HG03469 (cell line): ENCODE measurements at regions not wholly inside any gene's neighbourhood (a gene's known extent, or its start where the extent isn't known, plus 50 kb on each side); places are given as distances from the start of the nearest gene placed in this dataset.

ENCODE experiments used
- ATAC-seq: cut with Tn5 transposase; IDR thresholded peaks from one replicate; pipeline ENCODE4 v1.9.1; 2021; ENCODE audit warnings: mild to moderate bottlenecking, moderate library complexity, moderate number of reproducible peaks; ENCODE audit not compliant: unreplicated experiment

GRCh38 chr15:46300716-46301115, 665.9 kb downstream of the SQOR start:
- ATAC-seq = no peak

- ATAC-seq = no peak
Observed at GRCh38 chr15:46301291-46301690, 666.5 kb downstream of the SQOR start.

- no peak for ATAC-seq
Observed at GRCh38 chr15:46301826-46302225, 667.0 kb downstream of the SQOR start.

GRCh38 chr15:46304321-46304720, 669.5 kb downstream of the SQOR start:
- ATAC-seq = no peak

GRCh38 chr15:46307746-46308145, 672.9 kb downstream of the SQOR start:
- no peak for ATAC-seq

GRCh38 chr15:46309914-46310313, 675.1 kb downstream of the SQOR start:
- ATAC-seq = no peak

- ATAC-seq = peak; percentile 91
Observed at GRCh38 chr15:46312133-46312740, 677.4 kb downstream of the SQOR start.

GRCh38 chr15:46315434-46315833, 680.6 kb downstream of the SQOR start:
- no peak for ATAC-seq

- no peak for ATAC-seq
Observed at GRCh38 chr15:46316024-46316423, 681.2 kb downstream of the SQOR start.

GRCh38 chr15:46317029-46317428, 682.2 kb downstream of the SQOR start:
- no peak for ATAC-seq

- ATAC-seq = no peak
Observed at GRCh38 chr15:46322753-46323152, 687.9 kb downstream of the SQOR start.

- ATAC-seq = no peak
Observed at GRCh38 chr15:46326173-46326572, 691.3 kb downstream of the SQOR start.

GRCh38 chr15:46328821-46329220, 694.0 kb downstream of the SQOR start:
- ATAC-seq = no peak

GRCh38 chr15:46329876-46330275, 695.0 kb downstream of the SQOR start:
- no peak for ATAC-seq

GRCh38 chr15:46331546-46331945, 696.7 kb downstream of the SQOR start:
- ATAC-seq = no peak

- ATAC-seq = no peak
Observed at GRCh38 chr15:46343196-46343935, 708.5 kb downstream of the SQOR start.

- no peak for ATAC-seq
Observed at GRCh38 chr15:46344115-46344724, 709.4 kb downstream of the SQOR start.

- no peak for ATAC-seq
Observed at GRCh38 chr15:46344915-46345314, 710.1 kb downstream of the SQOR start.

- ATAC-seq = no peak
Observed at GRCh38 chr15:46354443-46354842, 719.6 kb downstream of the SQOR start.

GRCh38 chr15:46365572-46365971, 730.7 kb downstream of the SQOR start:
- ATAC-seq = no peak

GRCh38 chr15:46366360-46367007, 731.7 kb downstream of the SQOR start:
- no peak for ATAC-seq

- no peak for ATAC-seq
Observed at GRCh38 chr15:46383978-46384377, 749.1 kb downstream of the SQOR start.
